ENCODE measurements at regions not wholly inside any gene's neighbourhood (a gene's known extent, or its start where the extent isn't known, plus 50 kb on each side); places are given as distances from the start of the nearest gene placed in this dataset.
A peak's percentile ranks its signal among the peaks of the same experiment; 100 is the strongest.
"Not testable (repeated sequence)": the region's sequence is repeated elsewhere in the genome, so short reads cannot be mapped to it uniquely, and the experiment has no call there.

DNA sequence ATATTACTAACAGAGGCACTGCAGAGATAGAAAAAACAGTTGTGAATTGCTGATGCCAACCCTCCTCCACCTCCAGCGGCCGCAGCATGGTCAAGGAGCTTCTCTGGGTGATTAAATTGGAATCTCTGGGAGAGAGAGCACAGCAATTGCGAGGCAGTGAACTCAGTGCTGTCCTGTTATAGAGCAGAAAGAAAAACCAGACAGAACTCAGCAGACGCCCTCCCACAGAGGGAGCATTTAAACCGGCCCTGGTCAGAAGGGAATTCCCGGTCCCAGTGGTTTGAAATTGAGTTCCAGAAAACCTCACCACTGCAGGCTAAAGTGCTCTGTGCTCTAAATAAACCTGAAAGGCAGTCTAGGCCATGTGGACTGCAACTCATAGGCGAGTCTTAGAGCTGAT lies 175.4 kb downstream of the SQOR start:
- TF ChIP-seq CTCF (IDR thresholded peaks at IDR 0.05; ENCODE audit: borderline replicate concordance, extremely low read depth, insufficient read depth): no peak

DNA sequence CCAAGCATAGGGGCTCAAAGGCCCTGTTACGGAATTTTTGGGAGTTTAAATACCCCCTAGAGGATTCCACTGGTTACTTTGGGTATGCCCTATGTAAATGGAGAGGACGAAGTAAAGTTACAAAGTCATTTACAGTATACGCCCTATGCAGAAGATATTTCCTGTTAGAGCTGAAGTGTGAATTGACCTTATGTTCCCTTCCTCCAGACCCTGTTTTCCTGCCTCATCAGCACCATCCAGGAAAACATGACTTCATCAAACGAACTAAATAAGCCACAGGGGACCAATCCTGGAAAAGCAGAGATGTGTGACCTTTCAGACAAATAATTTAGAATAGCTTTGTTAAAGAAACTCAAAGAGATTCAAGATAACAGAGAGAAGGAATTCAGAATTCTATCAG lies 177.4 kb downstream of the SQOR start:
- no peaks in the 10 kb centered on the region for H3K9me3 ChIP-seq (ENCODE audit: control insufficient read depth in 2 of 3, insufficient read depth in 1 of 3, low read length in 3 of 3)
- intact Hi-C loops (cut with DNase I): no loop called here
- H3K27ac ChIP-seq (ENCODE audit: low read depth in 2 of 2, low read length in 2 of 2): no peak overlapping the region
- FAIRE-seq (no peak), DNase-seq (peak in 1 of 5 donors; percentile 13)
- no peak for TF ChIP-seq CTCF (IDR thresholded peaks at IDR 0.05; ENCODE audit: borderline replicate concordance, extremely low read depth, insufficient read depth)
- no peaks in the 10 kb centered on the region for H3K27me3 ChIP-seq (ENCODE audit: control insufficient read depth, insufficient read depth, low read length)
- H3K36me3 ChIP-seq (ENCODE audit: control insufficient read depth in 2 of 3, insufficient read depth in 3 of 3, low read length in 3 of 3): no peaks in the 10 kb centered on the region
- no peak overlapping the region for H3K9ac ChIP-seq (ENCODE audit: low read length in 3 of 3)
- H3K4me1 ChIP-seq (ENCODE audit: control insufficient read depth in 2 of 3, insufficient read depth in 2 of 3, low read depth in 1 of 3, low read length in 3 of 3): no peaks in the 10 kb centered on the region
- no peak overlapping the region for H3K4me3 ChIP-seq (ENCODE audit: low read length in 3 of 3)

More for the DNA sequence above, 175.4 kb downstream of the SQOR start:
- no peak for DNase-seq
- Histone ChIP-seq H3K4me3 (ENCODE audit: low read length in 3 of 3) (no peak overlapping the region), H3K9ac (ENCODE audit: low read length in 3 of 3) (no peak overlapping the region), H3K4me1 (ENCODE audit: control insufficient read depth in 2 of 3, insufficient read depth in 2 of 3, low read depth in 1 of 3, low read length in 3 of 3) (no peaks in the 10 kb centered on the region), H3K27me3 (ENCODE audit: control insufficient read depth, insufficient read depth, low read length) (no peaks in the 10 kb centered on the region), H3K9me3 (ENCODE audit: control insufficient read depth in 2 of 3, insufficient read depth in 1 of 3, low read length in 3 of 3) (no peaks in the 10 kb centered on the region), H3K36me3 (ENCODE audit: control insufficient read depth in 2 of 3, insufficient read depth in 3 of 3, low read length in 3 of 3) (no peaks in the 10 kb centered on the region), H3K27ac (ENCODE audit: low read depth in 2 of 2, low read length in 2 of 2) (no peak overlapping the region)
- intact Hi-C loops (cut with DNase I): no loop called here
- no peak for FAIRE-seq

DNA sequence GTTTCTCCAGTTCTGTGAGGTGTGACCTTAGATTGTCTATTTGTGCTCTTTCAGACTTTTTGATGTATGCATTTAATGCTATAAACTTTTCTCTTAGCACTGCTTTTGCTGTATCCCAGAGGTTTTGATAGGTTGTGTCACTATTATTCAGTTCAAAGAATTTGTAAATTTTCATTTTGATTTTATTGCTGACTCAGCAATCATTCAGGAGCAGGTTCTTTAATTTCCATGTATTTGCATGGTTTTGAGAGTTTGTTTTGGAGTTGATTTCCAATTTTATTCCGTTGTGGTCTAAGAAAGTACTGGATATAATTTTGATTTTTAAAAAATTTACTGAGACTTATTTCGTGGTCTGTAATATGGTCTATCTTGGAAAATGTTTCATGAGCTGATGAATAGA lies 182.7 kb downstream of the SQOR start:
- H3K4me1 ChIP-seq (ENCODE audit: control insufficient read depth in 2 of 3, insufficient read depth in 2 of 3, low read depth in 1 of 3, low read length in 3 of 3); H3K36me3 ChIP-seq (ENCODE audit: control insufficient read depth in 2 of 3, insufficient read depth in 3 of 3, low read length in 3 of 3); DNase-seq; FAIRE-seq; H3K4me3 ChIP-seq (ENCODE audit: low read length in 3 of 3); intact Hi-C loops (cut with DNase I); H3K9me3 ChIP-seq (ENCODE audit: control insufficient read depth in 2 of 3, insufficient read depth in 1 of 3, low read length in 3 of 3); H3K27me3 ChIP-seq (ENCODE audit: control insufficient read depth, insufficient read depth, low read length); H3K9ac ChIP-seq (ENCODE audit: low read length in 3 of 3); H3K27ac ChIP-seq (ENCODE audit: low read depth in 2 of 2, low read length in 2 of 2): not testable (repeated sequence)

GRCh38 chr15:45821390-45821789 lies 186.6 kb downstream of the SQOR start:
- intact Hi-C loops (cut with DNase I): no loop called here
- TF ChIP-seq CTCF (IDR thresholded peaks at IDR 0.05; ENCODE audit: borderline replicate concordance, extremely low read depth, insufficient read depth): no peak
- H3K27me3 ChIP-seq (ENCODE audit: control insufficient read depth, insufficient read depth, low read length): no peaks in the 10 kb centered on the region
- no peaks in the 10 kb centered on the region for H3K36me3 ChIP-seq (ENCODE audit: control insufficient read depth in 2 of 3, insufficient read depth in 3 of 3, low read length in 3 of 3)
- H3K27ac ChIP-seq (ENCODE audit: low read depth in 2 of 2, low read length in 2 of 2): no peak overlapping the region
- no peak overlapping the region for H3K9ac ChIP-seq (ENCODE audit: low read length in 3 of 3)
- DNase-seq (no peak), FAIRE-seq (no peak)
- H3K4me1 ChIP-seq (ENCODE audit: control insufficient read depth in 2 of 3, insufficient read depth in 2 of 3, low read depth in 1 of 3, low read length in 3 of 3): no peaks in the 10 kb centered on the region
- H3K4me3 ChIP-seq (ENCODE audit: low read length in 3 of 3): no peak overlapping the region
- no peaks in the 10 kb centered on the region for H3K9me3 ChIP-seq (ENCODE audit: control insufficient read depth in 2 of 3, insufficient read depth in 1 of 3, low read length in 3 of 3)

DNA sequence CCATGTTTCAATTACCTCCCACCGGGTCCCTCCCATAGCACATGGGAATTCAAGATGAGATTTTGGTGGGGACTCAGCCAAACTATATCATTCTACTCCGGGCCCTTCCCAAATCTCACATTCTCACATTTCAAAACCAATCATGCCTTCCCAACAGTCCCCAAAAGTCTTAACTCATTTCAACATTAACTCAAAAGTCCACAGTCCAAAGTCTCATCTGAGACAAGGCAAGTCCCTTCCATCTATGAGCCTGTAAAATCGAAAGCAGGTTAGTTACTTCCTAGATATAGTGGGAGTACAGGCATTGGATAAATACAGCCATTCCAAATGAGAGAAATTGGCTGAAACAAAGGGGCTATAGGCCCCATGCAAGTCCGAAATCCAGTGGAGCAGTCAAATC lies 188.1 kb downstream of the SQOR start:
- H3K27me3 ChIP-seq (ENCODE audit: control insufficient read depth, insufficient read depth, low read length); FAIRE-seq; intact Hi-C loops (cut with DNase I); DNase-seq; H3K36me3 ChIP-seq (ENCODE audit: control insufficient read depth in 2 of 3, insufficient read depth in 3 of 3, low read length in 3 of 3); H3K4me3 ChIP-seq (ENCODE audit: low read length in 3 of 3); H3K9me3 ChIP-seq (ENCODE audit: control insufficient read depth in 2 of 3, insufficient read depth in 1 of 3, low read length in 3 of 3); H3K4me1 ChIP-seq (ENCODE audit: control insufficient read depth in 2 of 3, insufficient read depth in 2 of 3, low read depth in 1 of 3, low read length in 3 of 3); H3K27ac ChIP-seq (ENCODE audit: low read depth in 2 of 2, low read length in 2 of 2); H3K9ac ChIP-seq (ENCODE audit: low read length in 3 of 3): not testable (repeated sequence)
